ENCODE measurements at regions not wholly inside any gene's neighbourhood (a gene's known extent, or its start where the extent isn't known, plus 50 kb on each side); places are given as distances from the start of the nearest gene placed in this dataset.

GRCh38 chr6:150495126-150495525 is 104.6 kb upstream of the PLEKHG1 start:
- DNase-seq (ENCODE audit: low read depth, low spot score) (no peak), FAIRE-seq (peak; percentile 9)
- dilution Hi-C loops (cut with MboI; ENCODE audit: extremely low pct_ligation_motif_present, low sequenced_read_pairs) = no loop called here
- H3K27me3 ChIP-seq (ENCODE audit: control insufficient read depth, extremely low read depth, insufficient read depth, low read length) = no peaks in the 10 kb centered on the region
- H3K79me2 ChIP-seq (ENCODE audit: control insufficient read depth, insufficient read depth, low read length) = no peaks in the 10 kb centered on the region
- no peak overlapping the region for H2AFZ ChIP-seq (ENCODE audit: control insufficient read depth, low read length)
- no peaks in the 10 kb centered on the region for H4K20me1 ChIP-seq (ENCODE audit: control insufficient read depth, extremely low read depth, insufficient read depth, low read length)
- no peaks in the 10 kb centered on the region for H3K9me1 ChIP-seq (ENCODE audit: control insufficient read depth, extremely low read depth, insufficient read depth, low read length)
- H3K9me3 ChIP-seq (ENCODE audit: control insufficient read depth, low read depth, low read length) = no peaks in the 10 kb centered on the region
- H3K36me3 ChIP-seq (ENCODE audit: control insufficient read depth in 2 of 2, extremely low read depth in 1 of 2, insufficient read depth in 2 of 2, low read length in 2 of 2) = no peaks in the 10 kb centered on the region
- no peak overlapping the region for H3K4me3 ChIP-seq (ENCODE audit: control insufficient read depth in 2 of 3, extremely low read depth in 1 of 3, insufficient read depth in 2 of 3, low read depth in 1 of 3, low read length in 3 of 3)
- TF ChIP-seq CTCF (optimal IDR thresholded peaks at IDR 0.05 in 1 of 3, IDR thresholded peaks at IDR 0.05 in 1 of 3, conservative IDR thresholded peaks at IDR 0.05 in 1 of 3; ENCODE audit: extremely low read depth in 1 of 3, insufficient read depth in 2 of 3, low read length in 3 of 3) = no peak
- no peak for TF ChIP-seq EZH2 (IDR thresholded peaks at IDR 0.05; ENCODE audit: low read length)
- no peak overlapping the region for H3K4me2 ChIP-seq (ENCODE audit: control insufficient read depth, extremely low read depth, insufficient read depth, low read depth, low read length)
- H3K4me1 ChIP-seq (ENCODE audit: control insufficient read depth, extremely low read depth, insufficient read depth, low read length) = peaks cover 34% of the 10 kb centered on the region
- no peak overlapping the region for H3K9ac ChIP-seq (ENCODE audit: control insufficient read depth, extremely low read depth, insufficient read depth, low read length)
- no peak overlapping the region for H3K27ac ChIP-seq (ENCODE audit: control insufficient read depth, insufficient read depth, low read length)

- no peak overlapping the region for H3K27ac ChIP-seq (ENCODE audit: control insufficient read depth, insufficient read depth, low read length)
- no peaks in the 10 kb centered on the region for H3K36me3 ChIP-seq (ENCODE audit: control insufficient read depth in 2 of 2, extremely low read depth in 1 of 2, insufficient read depth in 2 of 2, low read length in 2 of 2)
- no peak overlapping the region for H3K9ac ChIP-seq (ENCODE audit: control insufficient read depth, extremely low read depth, insufficient read depth, low read length)
- dilution Hi-C loops (cut with MboI; ENCODE audit: extremely low pct_ligation_motif_present, low sequenced_read_pairs) = no loop called here
- TF ChIP-seq CTCF (optimal IDR thresholded peaks at IDR 0.05 in 1 of 3, IDR thresholded peaks at IDR 0.05 in 1 of 3, conservative IDR thresholded peaks at IDR 0.05 in 1 of 3; ENCODE audit: extremely low read depth in 1 of 3, insufficient read depth in 2 of 3, low read length in 3 of 3) = no peak
- TF ChIP-seq EZH2 (IDR thresholded peaks at IDR 0.05; ENCODE audit: low read length) = no peak
- H4K20me1 ChIP-seq (ENCODE audit: control insufficient read depth, extremely low read depth, insufficient read depth, low read length) = no peaks in the 10 kb centered on the region
- no peaks in the 10 kb centered on the region for H3K9me1 ChIP-seq (ENCODE audit: control insufficient read depth, extremely low read depth, insufficient read depth, low read length)
- no peaks in the 10 kb centered on the region for H3K27me3 ChIP-seq (ENCODE audit: control insufficient read depth, extremely low read depth, insufficient read depth, low read length)
- H2AFZ ChIP-seq (ENCODE audit: control insufficient read depth, low read length) = no peak overlapping the region
- H3K4me3 ChIP-seq (ENCODE audit: control insufficient read depth in 2 of 3, extremely low read depth in 1 of 3, insufficient read depth in 2 of 3, low read depth in 1 of 3, low read length in 3 of 3) = no peak overlapping the region
- H3K79me2 ChIP-seq (ENCODE audit: control insufficient read depth, insufficient read depth, low read length) = no peaks in the 10 kb centered on the region
- H3K9me3 ChIP-seq (ENCODE audit: control insufficient read depth, low read depth, low read length) = no peaks in the 10 kb centered on the region
- no peak for FAIRE-seq
- no peak overlapping the region for H3K4me2 ChIP-seq (ENCODE audit: control insufficient read depth, extremely low read depth, insufficient read depth, low read depth, low read length)
- peaks cover 19% of the 10 kb centered on the region for H3K4me1 ChIP-seq (ENCODE audit: control insufficient read depth, extremely low read depth, insufficient read depth, low read length)
- no peak for DNase-seq (ENCODE audit: low read depth, low spot score)
Measured at GRCh38 chr6:150496629-150497028, 103.1 kb upstream of the PLEKHG1 start.

All from keratinocyte (primary cell).